ENCODE measurements at regions not wholly inside any gene's neighbourhood (a gene's known extent, or its start where the extent isn't known, plus 50 kb on each side); places are given as distances from the start of the nearest gene placed in this dataset.
"Not testable (repeated sequence)": the region's sequence is repeated elsewhere in the genome, so short reads cannot be mapped to it uniquely, and the experiment has no call there.

DNA sequence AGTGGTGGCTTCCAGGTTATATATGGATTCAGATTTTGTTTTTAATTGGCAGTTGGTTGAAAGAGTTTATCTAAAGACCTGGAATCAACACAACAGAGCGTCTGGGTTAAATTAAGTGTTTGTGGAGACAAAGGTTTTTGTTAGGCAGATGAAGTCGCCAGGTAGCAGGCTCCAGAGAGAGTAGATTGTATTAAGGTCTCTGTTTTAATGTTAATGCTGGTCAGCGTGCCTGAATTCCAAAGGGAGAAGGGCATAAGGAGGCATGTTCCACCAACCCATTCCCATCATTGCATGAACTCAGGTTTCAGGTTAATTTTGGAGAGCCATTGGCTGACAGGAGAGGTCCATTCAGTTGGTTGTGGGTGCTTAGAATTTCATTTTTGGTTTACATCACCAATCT lies 744.1 kb upstream of the GJE1 start:
- DNase-seq = no peak

DNA sequence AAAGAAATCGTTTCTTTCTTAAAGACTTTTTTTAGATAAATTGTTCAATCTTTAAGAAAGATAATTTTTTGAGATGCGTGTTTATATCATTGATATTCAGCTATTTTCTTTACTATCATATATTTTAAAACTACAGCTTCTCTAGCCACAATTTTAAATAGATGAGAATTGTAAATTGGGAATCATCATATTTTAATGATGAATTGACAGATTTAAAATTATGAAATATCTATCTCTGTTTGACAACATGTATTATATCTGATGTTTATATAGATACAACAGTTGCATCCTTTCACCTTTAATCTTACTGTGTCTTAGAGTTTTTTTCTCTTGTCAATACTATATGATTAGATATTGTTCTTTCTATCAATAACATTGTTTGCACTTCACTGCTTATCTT lies 762.3 kb upstream of the GJE1 start:
- DNase-seq = no peak

DNA sequence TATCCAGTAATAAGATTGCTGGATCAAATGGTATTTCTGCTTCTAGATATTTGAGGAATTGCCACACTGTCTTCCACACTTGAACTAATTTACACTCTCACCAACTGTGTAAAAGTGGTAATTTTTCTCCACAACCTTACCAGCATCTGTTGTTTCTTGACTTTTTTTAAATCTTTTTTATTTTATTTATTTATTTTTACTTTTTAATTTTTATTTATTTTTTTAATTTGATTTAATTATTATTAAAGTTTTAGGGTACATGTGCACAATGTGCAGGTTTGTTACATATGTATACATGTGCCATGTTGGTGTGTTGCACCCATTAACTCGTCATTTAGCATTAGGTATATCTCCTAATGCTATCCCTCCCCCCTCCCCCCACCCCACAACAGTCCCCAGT lies 765.9 kb upstream of the GJE1 start:
- DNase-seq = not testable (repeated sequence)

DNA sequence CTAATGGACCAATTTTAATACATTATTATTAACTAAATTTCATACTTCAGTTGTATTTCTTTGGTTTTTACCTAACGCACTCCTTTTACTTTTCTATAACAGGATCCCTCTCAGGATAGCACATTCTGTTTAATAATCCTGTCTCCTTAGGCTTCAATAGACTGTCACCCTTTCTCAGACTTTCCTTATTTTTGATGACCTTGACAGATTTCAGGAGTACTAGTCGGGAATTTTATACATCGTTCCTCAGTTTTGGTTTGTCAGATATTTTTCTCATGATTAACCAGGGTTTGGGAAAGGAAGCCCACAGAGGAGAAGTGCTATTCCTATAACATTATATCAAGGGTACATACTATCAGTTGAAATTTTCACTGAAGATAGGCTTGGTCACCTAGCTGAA lies 768.0 kb upstream of the GJE1 start:
- no peak for DNase-seq

GRCh38 chr6:141364232-141364631 lies 768.5 kb upstream of the GJE1 start:
- no peak for DNase-seq

DNA sequence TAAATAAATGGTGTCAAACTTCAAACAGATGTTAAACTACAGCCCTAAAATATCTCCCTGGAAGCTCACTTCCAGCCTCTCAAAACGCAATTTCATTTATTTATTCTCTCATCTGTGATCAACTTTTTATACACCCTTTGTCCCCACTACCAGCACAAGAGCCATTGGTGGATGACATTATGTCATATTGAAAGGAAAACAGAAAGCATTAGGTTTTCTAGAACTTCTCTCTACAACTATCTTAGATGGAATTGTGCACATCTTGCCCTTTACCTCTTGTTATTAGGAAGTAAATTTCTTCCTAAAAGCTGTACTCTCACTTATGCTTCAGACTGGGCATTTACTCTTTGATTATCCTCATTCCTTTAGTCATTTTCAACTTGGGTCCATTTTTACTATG lies 771.2 kb upstream of the GJE1 start:
- no peak for DNase-seq

GRCh38 chr6:141359953-141360352 lies 772.8 kb upstream of the GJE1 start:
- no peak for DNase-seq

DNA sequence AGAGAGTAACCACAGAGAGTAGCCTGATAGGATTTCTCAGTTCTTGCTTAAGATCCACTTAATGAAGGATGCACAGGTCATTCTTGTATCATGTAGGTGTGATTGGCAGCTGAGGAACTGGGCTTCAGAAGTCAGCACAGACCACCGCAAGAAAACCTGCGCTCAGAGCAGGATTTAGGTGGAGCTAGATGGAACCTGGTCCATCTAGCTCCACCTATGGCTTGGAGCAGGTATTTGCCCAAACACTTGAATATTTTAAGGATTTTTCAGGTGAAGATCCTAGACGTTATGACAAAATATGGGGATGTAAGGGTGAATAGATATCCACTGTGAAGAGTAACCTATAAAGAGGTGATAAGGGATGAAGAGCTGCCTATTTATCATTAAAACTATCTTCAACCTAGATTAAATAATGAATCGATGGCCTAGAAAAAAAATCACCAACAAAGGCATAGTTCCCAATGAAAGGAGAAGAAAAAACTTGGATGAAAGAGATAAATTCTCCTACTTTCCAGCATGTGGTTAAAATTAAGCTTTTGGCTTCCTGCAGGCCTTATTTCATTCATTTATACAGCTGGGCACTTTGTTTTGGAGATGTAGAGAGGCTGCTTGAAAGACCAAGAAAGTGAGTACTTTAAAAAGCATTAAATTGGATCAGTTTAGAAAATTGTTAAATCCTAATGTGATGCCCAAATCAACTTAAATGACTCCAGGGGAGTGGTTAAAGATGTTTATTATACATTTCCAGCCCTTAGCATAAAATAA lies 778.4 kb upstream of the GJE1 start:
- no peak for DNase-seq

DNA sequence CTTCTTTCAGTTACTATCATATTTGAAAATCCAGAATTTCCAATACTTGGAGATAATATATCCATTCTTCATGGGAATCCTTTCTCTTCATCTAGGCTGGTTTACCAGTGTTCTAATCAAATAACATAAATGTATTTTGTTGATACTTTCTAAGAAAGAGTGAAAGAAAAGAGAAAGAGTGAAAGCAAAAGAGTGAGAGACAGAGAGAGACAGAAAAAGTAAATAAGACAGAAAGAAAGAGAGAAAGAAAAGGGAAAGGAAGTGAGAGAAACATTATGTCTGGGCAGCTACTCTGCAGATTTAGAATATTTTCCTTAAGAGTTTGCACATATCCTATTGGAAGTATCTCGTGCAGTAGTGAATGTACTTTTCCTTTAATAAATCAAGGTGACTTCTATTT lies 781.0 kb upstream of the GJE1 start:
- no peak for DNase-seq

DNA sequence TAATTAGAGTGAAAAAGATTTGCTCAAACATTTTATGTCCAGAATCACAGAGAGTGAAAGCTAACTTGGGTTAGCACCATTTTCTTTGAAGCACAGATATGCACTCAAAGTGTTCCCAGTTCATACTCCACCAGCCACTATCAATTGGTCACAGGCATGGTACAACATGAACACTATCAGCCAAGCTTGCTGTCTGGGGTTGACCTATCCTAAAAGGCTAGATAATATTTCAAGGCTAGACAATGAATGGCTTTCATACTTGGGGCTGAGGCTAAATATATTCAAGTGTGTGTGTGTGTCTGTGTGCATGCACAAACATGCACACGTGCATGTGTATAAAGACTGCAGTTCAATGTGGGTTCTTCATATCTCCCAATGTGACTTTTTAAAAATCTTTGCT lies 783.0 kb upstream of the GJE1 start:
- no peak for DNase-seq

- no peak for DNase-seq
Measured at GRCh38 chr6:141347906-141348492, 784.7 kb upstream of the GJE1 start.

GRCh38 chr6:141347086-141347485 lies 785.6 kb upstream of the GJE1 start:
- DNase-seq = no peak

DNA sequence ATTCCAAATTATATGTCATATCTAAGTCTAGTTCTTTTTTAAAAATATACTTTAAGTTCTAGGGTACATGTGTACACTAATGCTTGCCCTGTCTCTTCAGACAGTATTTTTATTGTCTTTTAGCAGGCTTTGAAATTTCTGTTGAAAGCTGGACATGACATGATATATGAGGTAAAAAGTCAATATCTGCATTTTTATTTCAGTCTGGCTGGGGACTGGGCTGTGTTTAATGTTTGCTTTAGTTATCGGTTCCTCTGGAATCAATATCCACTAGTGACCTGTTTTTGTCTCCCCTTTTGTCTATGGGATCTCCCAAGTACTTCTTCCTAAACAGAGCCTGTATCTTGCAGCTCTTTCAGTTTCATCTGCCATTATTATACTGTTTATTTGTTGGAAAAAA lies 786.2 kb upstream of the GJE1 start:
- DNase-seq = no peak

DNA sequence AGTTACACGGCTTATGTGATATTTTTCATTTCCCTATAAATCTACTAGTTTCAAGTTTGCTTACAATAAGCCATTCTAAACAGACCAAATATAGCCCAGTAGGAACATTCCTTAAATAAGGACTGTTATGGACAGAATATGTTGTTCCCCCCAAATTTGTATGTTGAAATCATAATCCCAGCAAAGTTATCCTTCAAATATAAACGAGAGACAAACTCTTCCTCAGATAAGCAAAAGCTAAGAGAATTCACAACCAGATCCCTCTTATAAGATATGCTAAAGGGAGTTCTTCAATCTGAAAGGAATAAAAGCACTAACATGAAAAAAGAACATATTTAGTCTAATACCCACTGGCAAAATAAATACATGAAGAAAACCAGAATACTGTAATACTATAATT lies 795.5 kb upstream of the GJE1 start:
- no peak for DNase-seq

DNA sequence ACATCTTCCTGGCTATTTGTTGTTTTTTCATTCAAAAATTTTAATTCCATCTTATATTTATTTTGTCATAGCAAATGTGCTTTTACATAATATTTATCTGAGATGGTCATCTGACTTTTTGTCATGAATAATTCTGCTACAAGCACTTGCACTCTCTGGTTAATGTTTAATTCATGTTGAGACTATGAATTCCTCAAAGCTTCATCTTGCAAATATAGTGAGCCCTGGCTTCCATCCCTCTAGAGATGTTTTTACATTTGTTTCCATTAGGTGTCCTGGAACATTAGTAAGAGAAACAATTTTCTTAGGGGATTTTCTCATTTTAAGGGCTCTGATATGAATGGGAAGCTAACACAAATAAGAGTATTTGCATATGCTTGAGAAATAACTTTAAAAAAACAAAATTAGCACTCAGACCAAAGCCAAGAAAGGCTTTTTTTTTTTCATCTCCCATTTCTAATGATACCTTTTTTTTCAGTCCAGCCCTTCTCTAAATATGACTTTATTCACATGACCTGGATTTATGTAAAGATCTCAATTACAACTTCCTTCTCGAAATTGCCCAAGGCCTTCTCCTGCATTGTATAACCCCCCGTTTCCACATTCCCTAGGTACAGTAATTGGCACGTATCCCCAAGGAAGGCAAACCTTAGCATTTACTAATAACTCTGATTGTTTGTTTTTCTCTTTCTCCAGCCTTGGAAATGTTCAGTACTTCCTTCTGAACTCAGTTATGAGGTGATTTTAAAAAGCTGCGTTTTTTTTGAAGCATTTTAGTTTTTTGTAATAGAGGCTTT lies 797.0 kb upstream of the GJE1 start:
- DNase-seq = no peak

- no peak for DNase-seq
Measured at GRCh38 chr6:141326925-141327324, 805.8 kb upstream of the GJE1 start.

DNA sequence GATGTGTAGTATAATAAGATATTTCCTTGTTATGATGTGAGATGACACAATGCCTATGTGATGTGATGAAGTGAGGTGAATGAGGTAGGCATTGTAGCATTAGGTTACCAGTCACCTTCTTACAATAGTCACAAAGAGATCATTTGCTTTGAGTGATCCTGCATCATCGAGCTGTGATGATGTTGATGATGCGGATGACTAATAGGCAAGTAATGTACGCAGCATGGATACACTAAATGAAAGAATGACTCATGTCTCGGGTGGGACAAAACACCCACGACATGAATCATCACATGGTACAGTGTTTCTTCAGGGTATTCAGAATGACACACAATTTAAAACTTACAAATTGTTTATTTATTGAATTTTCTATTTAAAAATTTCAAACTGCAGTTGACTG lies 806.3 kb upstream of the GJE1 start:
- peak; percentile 3 for DNase-seq

DNA sequence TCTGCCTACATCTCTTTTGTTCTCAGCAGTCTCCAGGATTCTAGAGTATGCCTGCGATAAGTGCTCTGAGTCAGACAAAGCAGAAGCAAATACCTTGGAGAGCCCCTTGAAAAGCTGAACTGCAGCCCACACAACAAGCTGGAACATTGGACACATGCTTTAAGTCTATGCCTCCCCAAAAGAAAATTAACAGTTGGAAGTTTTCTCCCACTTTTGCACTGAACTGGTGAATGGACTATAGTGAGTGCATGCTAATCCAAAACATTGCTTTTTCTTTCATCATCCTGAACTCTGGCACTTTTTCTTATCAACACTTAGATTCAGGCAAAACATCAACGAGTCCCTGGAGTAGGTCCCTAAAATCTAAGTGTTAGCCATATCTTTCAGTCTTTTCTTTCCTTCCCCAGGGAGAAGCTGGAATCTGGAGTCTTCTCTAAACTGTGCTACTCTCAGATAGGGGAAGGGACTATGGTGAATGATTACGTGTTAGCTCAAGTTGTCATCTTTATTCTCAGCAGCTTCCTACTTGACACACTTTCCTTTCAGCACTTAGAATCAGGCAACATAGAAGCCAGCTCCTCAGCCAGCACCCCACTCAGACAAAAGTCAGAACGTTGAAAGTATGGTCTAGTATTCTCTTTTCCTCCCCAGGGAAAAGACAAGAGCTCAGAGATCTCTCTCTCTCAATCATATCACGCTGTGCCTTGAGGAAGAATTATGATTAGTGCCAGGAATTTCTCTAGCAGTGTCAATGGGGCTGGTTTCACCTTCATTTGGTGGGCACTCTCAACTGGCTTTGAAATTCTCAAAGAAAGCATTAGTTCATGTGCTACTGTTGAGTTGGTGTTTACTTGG lies 811.0 kb upstream of the GJE1 start:
- no peak for DNase-seq

DNA sequence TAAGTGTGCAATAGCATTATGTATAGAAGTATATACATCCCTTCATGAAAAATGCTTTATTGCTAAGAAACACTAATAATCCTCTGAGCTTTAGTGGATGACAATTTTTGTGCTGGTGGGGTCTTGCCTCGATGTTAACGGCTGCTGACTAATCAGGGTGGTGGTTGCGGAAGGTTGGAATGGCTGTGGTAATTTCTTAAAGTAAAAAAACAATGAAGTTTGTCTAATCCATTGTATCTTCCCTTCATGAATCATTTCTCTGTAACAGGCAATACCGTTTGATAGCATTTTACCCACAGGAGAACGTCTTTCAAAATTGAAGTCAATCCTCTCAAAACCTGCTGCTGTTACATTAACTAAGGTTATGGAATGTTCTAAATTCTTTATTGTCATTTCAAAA lies 816.5 kb upstream of the GJE1 start:
- no peak for DNase-seq

GRCh38 chr6:141313986-141314385 lies 818.7 kb upstream of the GJE1 start:
- DNase-seq = no peak

DNA sequence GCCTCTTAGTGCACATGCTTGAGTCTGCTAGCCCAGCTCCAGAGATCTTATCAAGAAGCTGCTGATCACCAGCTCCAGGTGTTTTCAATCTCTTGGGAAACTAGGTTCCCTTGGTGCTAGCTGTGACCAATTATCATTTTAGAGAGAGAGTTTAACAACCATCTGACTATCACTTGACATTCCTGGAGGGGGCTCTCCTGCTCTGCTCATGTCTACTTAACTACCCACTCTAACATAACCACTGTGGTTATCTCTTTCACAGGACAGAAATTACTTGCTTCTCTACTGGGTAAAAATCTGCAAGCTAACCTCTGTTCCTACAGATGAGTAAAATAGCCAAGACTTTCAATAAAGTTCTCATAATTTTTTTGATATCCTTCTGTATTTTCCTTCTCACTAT lies 823.4 kb upstream of the GJE1 start:
- no peak for DNase-seq

DNA sequence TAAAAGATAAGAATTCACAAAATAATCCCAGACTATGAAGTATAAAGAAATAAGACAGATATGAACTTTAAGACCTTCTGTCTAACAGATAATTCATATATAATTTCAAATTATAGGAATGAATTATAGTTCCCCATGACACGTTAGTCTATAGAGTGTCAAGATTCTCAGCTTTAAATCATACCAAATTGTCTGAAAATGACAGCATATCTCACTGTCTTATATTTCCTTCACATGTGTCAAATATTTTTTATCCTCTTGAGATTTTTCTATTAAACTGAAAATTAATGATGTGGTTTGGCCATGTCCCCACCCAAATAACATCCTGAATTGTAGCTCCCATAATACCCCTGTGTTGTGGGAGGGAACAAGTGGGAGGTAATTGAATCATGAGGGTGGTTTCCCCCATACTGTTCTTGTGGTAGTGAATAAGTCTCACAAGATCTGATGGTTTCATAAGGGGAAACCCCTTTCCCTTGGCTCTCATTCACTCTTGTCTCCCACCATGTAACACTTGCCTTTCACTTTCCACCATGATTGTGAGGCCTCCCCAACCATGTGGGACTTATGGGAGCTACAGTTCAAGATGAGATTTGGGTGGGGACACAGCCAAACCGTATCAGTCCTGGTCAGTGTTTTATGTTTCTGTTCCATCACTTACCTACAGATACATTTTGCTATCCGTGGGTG lies 825.3 kb upstream of the GJE1 start:
- no peak for DNase-seq

DNA sequence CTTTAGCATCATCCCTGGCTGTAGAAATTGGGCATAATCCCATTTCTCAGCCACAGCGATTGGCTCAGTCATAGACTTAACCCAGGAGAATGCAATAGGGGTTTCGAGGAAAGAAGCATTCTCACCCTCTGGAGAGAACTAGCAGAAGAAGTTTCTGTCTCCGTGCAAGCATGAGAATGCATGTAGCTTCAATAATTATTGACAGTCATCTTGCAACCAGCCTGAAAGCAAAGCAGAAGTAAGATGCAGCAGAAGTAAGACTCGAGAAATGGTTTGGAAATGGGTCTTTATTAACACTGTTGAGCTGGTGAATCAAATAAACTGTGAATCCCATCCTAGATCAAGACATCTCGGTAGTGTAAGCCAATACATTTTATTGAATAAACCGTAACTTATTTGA lies 828.8 kb upstream of the GJE1 start:
- no peak for DNase-seq
